Astrocyte (in vitro differentiated cells and primary cell): ENCODE measurements at regions not wholly inside any gene's neighbourhood (a gene's known extent, or its start where the extent isn't known, plus 50 kb on each side); places are given as distances from the start of the nearest gene placed in this dataset.

ENCODE experiments used
- CTCF ChIP-seq: IDR thresholded peaks from 2 replicates; pipeline ENCODE4 v1.5.1; 2011; ENCODE audit warnings: low read depth, mild to moderate bottlenecking, inconsistent platforms, low read length, moderate library complexity; ENCODE audit not compliant: insufficient read depth
- EZH2 ChIP-seq: IDR thresholded peaks from 2 replicates; pipeline ENCODE4 v1.6.1; 2012; ENCODE audit warnings: mild to moderate bottlenecking, low read length, inconsistent platforms; ENCODE audit not compliant: insufficient read depth

- TF ChIP-seq CTCF (no peak), EZH2 (no peak)
Measured at GRCh38 chr10:101290881-101291280, 61.6 kb upstream of the LBX1 start.
